A172 (cell line): ENCODE measurements at regions not wholly inside any gene's neighbourhood (a gene's known extent, or its start where the extent isn't known, plus 50 kb on each side); places are given as distances from the start of the nearest gene placed in this dataset.
A peak's percentile ranks its signal among the peaks of the same experiment; 100 is the strongest.

ENCODE experiments used
- DNase-seq: peaks from one replicate; pipeline ENCODE4 v3.0.0-alpha.2; 2015; ENCODE audit warnings: low spot score

DNA sequence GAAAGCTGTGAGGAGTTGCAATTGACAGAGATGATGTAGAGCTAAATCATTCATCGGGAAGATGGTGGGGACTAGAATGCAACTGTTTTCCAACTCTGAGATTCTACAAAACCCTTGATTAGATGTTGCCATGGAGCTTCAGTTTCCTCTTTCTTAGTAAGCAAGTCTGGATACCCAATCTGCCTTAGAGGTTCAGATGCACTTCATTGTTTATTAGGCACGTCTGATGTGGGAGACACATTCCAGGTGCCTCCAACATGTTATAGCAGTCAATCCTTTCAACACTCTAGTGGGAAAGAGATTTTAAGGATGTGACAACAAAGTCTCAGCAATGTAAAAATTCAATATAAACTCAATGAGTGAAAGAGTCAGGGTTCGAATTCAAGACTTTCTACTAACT is 291.3 kb upstream of the PHYHIPL start:
- DNase-seq = no peak

- no peak for DNase-seq
Measured at GRCh38 chr10:58885686-58886345, 290.6 kb upstream of the PHYHIPL start.

DNA sequence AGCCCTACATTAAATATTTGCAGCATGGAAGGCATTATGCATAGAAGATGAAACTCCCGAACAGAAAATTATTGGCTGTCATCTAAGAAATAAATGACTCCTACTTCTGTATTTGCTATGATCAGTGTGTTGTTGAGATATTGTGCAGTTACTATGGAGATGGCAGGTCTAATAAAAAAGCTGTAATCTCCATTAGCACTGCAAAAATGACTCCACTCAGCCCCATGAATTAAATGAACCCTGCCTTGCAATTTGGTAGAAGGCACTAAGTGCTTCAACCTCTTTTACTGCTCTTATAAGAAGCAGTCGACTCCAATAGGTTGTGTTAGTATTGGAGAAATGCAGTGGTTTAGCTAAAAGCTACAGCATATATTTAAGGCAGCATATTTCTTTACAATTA is 290.0 kb upstream of the PHYHIPL start:
- DNase-seq = no peak

DNA sequence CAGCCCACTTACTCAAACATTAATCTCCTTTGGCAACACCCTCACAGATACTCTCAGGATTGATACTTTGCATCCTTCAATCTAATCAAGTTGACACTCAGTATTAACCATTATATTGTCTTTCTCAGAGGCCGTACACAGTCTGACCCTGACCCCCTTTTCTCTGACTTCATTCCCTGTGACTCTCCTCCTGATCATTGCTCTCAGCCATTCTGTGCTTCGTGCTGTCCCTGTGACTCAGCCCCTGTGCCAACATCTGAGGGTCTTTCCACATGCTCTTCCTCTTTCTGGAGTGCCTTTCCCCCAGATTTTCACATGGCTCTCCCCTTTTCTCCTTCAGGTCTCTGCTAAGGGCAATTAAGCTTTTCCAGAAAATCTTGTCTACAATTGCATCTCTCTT is 289.0 kb upstream of the PHYHIPL start:
- DNase-seq = no peak

- no peak for DNase-seq
Measured at GRCh38 chr10:58888957-58889356, 287.5 kb upstream of the PHYHIPL start.

DNA sequence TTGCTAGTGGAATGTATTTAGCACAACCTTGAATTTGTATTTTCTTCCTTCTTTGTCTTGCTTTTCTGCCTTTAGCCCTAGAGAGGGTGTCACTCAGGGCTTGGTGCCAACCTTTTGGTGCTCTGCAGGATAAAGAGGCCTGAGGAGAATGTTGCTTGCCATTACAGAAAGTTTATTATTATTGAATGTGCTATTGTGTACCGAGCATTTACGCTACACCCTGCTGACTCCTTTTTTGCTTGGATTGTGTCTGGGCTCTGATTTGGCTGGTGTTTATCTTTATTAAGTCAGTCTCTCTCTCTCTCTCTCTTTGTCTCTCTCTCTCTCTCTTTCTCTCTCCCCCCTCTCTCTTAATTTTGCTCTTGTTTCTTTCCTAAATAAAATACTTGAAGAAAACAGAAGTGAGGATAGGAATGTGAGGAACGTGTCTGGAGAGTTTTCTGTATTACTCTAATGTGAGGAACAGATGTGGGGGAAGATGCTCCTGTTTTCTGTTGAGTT is 284.4 kb upstream of the PHYHIPL start:
- no peak for DNase-seq

DNA sequence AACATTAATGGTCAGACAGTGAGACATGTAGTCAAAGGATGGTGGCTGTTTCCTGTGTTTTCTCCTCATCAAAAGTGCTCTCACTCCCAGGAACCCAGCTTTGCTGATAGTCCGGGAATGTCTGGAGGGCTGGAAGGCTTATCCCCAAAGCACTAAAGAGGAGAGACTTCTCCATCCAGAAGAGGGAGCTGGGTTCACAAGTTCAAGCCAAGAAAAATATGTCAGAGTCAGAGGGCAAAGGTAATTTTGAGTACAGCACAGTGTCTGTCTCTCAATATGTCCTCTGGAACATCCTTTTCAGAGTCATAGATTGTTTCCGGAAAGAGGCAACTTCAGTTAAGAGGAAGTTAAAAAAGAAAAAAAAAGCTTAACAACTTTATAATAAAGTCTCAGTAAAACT is 281.5 kb upstream of the PHYHIPL start:
- no peak for DNase-seq

- DNase-seq = no peak
Measured at GRCh38 chr10:58896229-58896628, 280.2 kb upstream of the PHYHIPL start.

DNA sequence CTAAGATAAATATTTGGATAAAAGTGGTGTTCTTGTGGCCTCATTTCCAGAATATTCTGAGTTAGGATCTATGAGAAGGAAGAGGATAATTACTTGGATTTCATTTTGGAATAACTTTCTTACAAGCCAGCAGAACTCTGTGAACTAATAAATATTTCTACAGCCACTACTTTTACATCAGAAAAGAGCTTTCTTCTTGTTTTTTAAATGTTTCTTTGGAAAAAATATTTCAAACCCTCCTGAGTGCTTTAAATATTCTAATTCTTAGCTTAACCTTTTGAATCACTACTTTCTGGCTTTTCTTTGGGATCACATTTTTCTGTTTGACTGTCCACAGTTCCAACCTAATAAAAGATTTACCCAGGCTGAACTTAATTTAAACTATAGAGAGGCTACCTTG is 279.2 kb upstream of the PHYHIPL start:
- no peak for DNase-seq

- no peak for DNase-seq
Measured at GRCh38 chr10:58897708-58898107, 278.7 kb upstream of the PHYHIPL start.

- no peak for DNase-seq
Measured at GRCh38 chr10:58898854-58899573, 277.4 kb upstream of the PHYHIPL start.

DNA sequence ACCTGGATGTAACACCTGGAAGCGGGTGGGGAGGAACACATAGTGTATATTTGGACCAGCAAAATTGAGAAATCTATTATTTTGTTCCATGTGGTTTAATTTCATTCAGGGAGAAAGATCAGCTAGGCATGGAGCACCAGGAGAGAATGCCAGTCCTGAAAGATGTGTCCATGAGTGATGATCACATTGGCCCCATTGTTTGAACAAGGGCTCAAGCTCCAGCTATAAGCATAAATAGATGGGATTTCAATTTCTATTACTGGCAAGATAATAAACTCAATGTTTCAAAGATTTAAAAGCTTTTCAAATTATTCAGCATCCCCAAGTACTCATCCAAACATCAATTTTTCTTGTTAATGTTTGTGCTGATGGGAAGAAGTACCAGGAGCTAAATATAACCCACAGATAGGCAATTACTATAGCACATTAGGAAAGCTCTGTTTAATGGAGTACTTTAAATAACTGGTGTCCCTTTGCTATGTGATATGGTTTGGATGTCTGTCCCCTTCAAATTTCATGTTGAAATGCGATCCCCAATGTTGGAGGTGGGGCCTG is 275.3 kb upstream of the PHYHIPL start:
- no peak for DNase-seq

GRCh38 chr10:58903071-58903470 is 273.4 kb upstream of the PHYHIPL start:
- no peak for DNase-seq

- DNase-seq = no peak
Measured at GRCh38 chr10:58909881-58910280, 266.6 kb upstream of the PHYHIPL start.

DNA sequence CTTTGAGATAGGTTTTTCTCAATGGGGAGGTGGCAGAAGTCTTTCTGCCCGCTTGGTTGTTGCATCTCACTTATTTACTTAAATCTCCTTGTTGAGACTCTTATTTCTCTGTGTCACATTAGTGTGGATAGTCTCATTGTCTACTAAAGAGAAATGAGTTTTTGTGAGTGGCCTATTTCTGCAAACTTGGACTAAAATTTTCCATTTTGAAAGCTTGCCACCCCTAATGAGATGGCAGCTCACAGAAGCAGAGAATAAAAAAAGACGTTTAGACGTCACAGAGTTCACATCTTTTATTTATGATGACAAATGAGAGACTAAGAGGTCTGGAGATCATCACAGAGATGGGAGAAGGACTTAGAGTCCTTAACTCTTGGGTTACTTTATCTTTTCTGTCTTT is 262.7 kb upstream of the PHYHIPL start:
- no peak for DNase-seq

DNA sequence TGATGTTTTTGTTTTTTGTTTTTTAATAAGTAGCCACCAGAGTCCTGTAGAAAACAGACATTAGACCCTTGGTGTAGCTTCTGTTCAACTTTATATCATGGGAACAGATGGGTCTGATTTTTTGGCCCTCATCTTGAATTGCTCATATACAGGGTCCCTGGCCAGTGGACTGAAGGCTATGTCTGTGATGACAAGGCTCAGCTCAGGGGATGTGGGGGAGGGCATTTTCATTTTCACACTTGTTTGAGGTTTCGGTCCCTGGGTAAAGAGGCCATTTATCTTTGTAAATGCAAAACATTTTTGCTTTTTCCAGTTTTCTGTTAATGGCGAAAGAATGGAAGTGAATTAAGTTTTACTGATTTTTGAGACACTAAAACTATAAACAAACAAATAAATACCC is 257.6 kb upstream of the PHYHIPL start:
- no peak for DNase-seq

DNA sequence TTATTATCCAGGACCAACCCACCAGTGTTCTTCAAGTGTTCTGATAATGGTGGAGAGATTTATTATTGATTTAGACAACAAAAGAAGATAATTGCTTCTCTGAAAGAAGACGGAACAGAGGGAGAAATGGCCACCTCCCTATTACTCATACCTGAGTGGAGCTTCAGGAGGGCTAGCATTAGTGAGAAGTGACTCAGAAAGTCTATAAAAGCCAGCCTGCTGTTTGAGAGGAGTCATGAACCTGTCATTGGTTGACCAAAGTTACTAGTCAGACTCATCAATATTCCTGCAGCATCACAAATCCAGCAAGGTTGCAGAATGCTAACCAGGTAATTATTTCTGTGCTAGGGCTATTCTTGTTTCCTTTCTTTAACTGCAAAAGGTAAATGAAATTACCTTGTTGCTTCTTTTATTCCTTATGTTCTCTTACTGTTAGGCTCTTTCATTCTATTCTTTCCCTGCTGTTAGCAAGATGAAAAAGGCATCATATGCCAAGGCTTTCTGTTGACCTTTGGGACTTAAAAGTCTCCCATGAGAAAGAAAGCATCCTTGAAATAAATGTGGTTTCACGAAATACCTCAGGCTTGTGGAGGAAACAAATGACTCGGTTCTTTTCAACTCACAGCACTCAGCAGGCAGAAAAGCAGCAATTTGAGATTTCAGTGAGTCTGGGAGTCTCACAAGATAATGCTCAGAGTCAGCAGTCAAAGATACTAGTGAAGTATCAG is 256.4 kb upstream of the PHYHIPL start:
- DNase-seq = peak; percentile 95

- no peak for DNase-seq
Measured at GRCh38 chr10:58920655-58921003, 255.8 kb upstream of the PHYHIPL start.

GRCh38 chr10:58921421-58921855 is 255.0 kb upstream of the PHYHIPL start:
- no peak for DNase-seq

DNA sequence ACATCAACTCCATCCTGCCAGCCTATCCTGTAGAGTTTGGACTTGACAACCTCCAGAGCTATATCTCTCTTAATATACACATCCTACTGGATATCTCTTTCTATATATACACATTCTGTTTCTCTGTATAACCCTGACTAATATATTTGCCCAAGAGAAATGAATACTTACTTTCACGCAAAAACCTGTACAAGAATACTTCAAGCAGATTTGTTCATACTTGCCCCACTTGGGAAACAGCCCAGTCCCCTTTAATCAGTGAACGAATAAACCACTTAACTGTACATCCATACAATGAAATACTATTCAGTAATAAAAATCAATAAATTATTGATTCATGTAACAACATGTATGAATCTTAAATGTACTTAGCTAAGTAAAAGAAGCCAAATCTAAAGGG is 251.1 kb upstream of the PHYHIPL start:
- DNase-seq = no peak

- no peak for DNase-seq
Measured at GRCh38 chr10:58930500-58930899, 245.9 kb upstream of the PHYHIPL start.

- DNase-seq = peak; percentile 33
Measured at GRCh38 chr10:58932126-58932525, 244.3 kb upstream of the PHYHIPL start.
